Panc1 (cell line): ENCODE measurements at regions not wholly inside any gene's neighbourhood (a gene's known extent, or its start where the extent isn't known, plus 50 kb on each side); places are given as distances from the start of the nearest gene placed in this dataset.

Experiments
- ATAC-seq: fragments of 200-7000 bp; cut with Tn5 transposase; 2 replicates; pipeline ENCODE4 v1.9.1; 2020; ENCODE audit warnings: mild to moderate bottlenecking, moderate library complexity
- BruUV-seq: library from RNA; stranded (reverse); fragments of 400-500 nt; replicated peaks from 2 replicates; lab custom pipeline; 2021; lab: Mats Ljungman, UMichigan
- CTCF ChIA-PET: fragments of 300-600 bp; sonication (Branson Sonifier 250); formaldehyde crosslinking; loops from one replicate; lab custom pipeline; 2022; ENCODE audit warnings: antibody characterized with exemption; lab: Charles Lee
- POLR2A ChIA-PET: fragments of 300-600 bp; sonication (Branson Sonifier 250); formaldehyde crosslinking; loops from one replicate; lab custom pipeline; 2022; ENCODE audit warnings: antibody characterized with exemption; lab: Charles Lee
- DNase-seq: peaks from one replicate; pipeline ENCODE4 v3.0.0-alpha.2; 2010; ENCODE audit warnings: low read depth, low spot score
- H3K27ac ChIP-seq: 2 replicates; pipeline ENCODE4 v1.5.1; 2011; ENCODE audit warnings: mild to moderate bottlenecking, low read length, inconsistent platforms
- H3K27me3 ChIP-seq: fragments of 200-500 bp; sonication (Bioruptor generic); 2 replicates; pipeline ENCODE4 v1.6.0; 2014; ENCODE audit warnings: low read length, inconsistent platforms; ENCODE audit not compliant: control insufficient read depth, insufficient read depth
- H3K36me3 ChIP-seq: fragments of 200-500 bp; sonication (Bioruptor generic); 2 replicates; pipeline ENCODE4 v1.5.1; 2014; ENCODE audit warnings: inconsistent platforms, mild to moderate bottlenecking, low read length, moderate library complexity; ENCODE audit not compliant: control insufficient read depth, insufficient read depth
- H3K4me1 ChIP-seq: 2 replicates; pipeline ENCODE4 v1.5.1; 2011; ENCODE audit warnings: inconsistent platforms, mild to moderate bottlenecking, low read length, moderate library complexity; ENCODE audit not compliant: control insufficient read depth, insufficient read depth
- H3K4me3 ChIP-seq, 2 experiments: 2 replicates each; pipeline ENCODE4 v1.5.1; 2011 to 2012; ENCODE audit warnings: low read depth in 2 of 2, low read length in 2 of 2, mild to moderate bottlenecking in 2 of 2, inconsistent platforms in 1 of 2, moderate library complexity in 1 of 2
- H3K9me3 ChIP-seq: fragments of 200-500 bp; sonication (Bioruptor generic); 2 replicates; pipeline ENCODE4 v1.5.1; 2014; ENCODE audit warnings: low read depth, mild to moderate bottlenecking, inconsistent platforms, low read length, moderate library complexity; ENCODE audit not compliant: control insufficient read depth, insufficient read depth
- POLR2AphosphoS5 ChIP-seq: IDR thresholded peaks from 2 replicates; pipeline ENCODE4 v1.6.1; 2012; ENCODE audit warnings: mild to moderate bottlenecking, low read depth, low read length, moderate library complexity
- SIN3A ChIP-seq: IDR thresholded peaks from 2 replicates; pipeline ENCODE4 v1.6.1; 2012; ENCODE audit warnings: low read depth, mild to moderate bottlenecking, low read length, moderate library complexity, borderline replicate concordance; ENCODE audit not compliant: insufficient read depth
- TCF7L2 ChIP-seq: IDR thresholded peaks from 2 replicates; pipeline ENCODE4 v1.6.1; 2011; ENCODE audit warnings: mild to moderate bottlenecking, low read depth, low read length, inconsistent platforms
- in situ Hi-C: cut with HindIII; loops from 2 replicates; pipeline ENCODE4 v1.10.0; 2016; ENCODE audit warnings: low sequenced_read_pairs, low pct_unique_long_range_greater_than_20kb
- intact Hi-C: fragments of 100-400 bp; cut with micrococcal nuclease; formaldehyde crosslinking; loops from one replicate; pipeline ENCODE4 v1.10.0; 2022; ENCODE audit not compliant: unreplicated experiment
- TF ChIP-seq, protein P1 (sequence below): fragments of 450-650 bp; IDR thresholded peaks from 2 replicates; pipeline ENCODE4 v1.5.1; 2017; ENCODE audit warnings: mild to moderate bottlenecking
- TF ChIP-seq, protein P2 (sequence below), 2 experiments: IDR thresholded peaks; 2 replicates each; pipeline ENCODE4 v1.6.1; 2011 to 2012; ENCODE audit warnings: low read depth in 2 of 2, control low read depth in 1 of 2, low read length in 1 of 2, mild to moderate bottlenecking in 1 of 2, moderate library complexity in 1 of 2; ENCODE audit not compliant: insufficient read depth in 1 of 2

DNA sequence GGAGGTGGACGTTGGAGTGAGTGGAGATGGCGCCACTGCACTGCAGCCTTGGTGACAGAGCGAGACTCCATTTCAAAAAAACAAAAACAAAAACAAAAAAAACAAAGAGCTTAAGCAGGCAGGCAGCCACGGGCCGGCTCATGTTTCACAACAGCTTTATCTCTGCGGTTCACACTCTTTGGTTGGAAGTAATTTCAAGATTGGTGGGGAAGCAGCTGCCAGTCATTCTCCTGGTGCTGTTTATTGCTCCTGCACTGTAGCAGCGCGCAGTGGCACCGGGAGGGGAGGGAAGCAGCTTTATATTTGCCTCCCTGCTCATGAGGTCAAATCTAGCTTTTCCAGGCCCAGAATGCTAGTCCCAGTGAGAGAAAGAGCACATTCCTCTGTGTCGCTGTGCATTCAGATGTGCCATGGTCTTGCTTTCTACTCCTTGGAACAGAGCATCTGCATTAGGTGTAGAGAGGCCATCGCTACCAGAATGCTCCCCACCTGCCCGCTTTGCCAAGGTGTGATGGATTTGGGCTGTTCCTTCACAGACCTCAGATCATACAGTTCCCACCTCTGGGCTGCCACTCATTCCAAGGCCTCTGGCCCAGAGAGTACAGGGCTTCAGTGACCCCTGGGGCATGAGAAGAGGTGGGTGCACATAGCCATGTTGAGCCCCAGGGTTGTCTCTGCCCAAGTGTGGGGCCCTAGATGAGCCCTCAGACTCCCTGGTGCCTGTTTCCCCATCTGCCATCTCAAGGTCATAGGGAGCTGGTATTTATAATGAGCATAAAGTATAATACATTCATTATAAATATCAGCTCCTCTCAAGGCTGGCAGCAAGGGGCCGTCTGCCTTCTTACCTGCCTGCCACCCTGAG lies 270.4 kb downstream of the MED10 start:
- no peak for ATAC-seq
- DNase-seq, result no peak
- no peaks in the 10 kb centered on the region for H3K9me3 ChIP-seq
- ChIA-PET POLR2A (no interaction called here), CTCF (no interaction called here)
- no peak overlapping the region for H3K27ac ChIP-seq
- H3K4me3 ChIP-seq, result no peak overlapping the region
- H3K4me1 ChIP-seq, result no peaks in the 10 kb centered on the region
- no peaks in the 10 kb centered on the region for H3K36me3 ChIP-seq
- intact Hi-C loops (no loop called here), in situ Hi-C loops (no loop called here)
- no TSS peak for BruUV-seq
- TF ChIP-seq, protein P1, sequence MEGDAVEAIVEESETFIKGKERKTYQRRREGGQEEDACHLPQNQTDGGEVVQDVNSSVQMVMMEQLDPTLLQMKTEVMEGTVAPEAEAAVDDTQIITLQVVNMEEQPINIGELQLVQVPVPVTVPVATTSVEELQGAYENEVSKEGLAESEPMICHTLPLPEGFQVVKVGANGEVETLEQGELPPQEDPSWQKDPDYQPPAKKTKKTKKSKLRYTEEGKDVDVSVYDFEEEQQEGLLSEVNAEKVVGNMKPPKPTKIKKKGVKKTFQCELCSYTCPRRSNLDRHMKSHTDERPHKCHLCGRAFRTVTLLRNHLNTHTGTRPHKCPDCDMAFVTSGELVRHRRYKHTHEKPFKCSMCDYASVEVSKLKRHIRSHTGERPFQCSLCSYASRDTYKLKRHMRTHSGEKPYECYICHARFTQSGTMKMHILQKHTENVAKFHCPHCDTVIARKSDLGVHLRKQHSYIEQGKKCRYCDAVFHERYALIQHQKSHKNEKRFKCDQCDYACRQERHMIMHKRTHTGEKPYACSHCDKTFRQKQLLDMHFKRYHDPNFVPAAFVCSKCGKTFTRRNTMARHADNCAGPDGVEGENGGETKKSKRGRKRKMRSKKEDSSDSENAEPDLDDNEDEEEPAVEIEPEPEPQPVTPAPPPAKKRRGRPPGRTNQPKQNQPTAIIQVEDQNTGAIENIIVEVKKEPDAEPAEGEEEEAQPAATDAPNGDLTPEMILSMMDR, result no peak
- no peak for TF ChIP-seq SIN3A
- TF ChIP-seq POLR2AphosphoS5, result no peak
- TF ChIP-seq TCF7L2, result no peak
- TF ChIP-seq, protein P2, sequence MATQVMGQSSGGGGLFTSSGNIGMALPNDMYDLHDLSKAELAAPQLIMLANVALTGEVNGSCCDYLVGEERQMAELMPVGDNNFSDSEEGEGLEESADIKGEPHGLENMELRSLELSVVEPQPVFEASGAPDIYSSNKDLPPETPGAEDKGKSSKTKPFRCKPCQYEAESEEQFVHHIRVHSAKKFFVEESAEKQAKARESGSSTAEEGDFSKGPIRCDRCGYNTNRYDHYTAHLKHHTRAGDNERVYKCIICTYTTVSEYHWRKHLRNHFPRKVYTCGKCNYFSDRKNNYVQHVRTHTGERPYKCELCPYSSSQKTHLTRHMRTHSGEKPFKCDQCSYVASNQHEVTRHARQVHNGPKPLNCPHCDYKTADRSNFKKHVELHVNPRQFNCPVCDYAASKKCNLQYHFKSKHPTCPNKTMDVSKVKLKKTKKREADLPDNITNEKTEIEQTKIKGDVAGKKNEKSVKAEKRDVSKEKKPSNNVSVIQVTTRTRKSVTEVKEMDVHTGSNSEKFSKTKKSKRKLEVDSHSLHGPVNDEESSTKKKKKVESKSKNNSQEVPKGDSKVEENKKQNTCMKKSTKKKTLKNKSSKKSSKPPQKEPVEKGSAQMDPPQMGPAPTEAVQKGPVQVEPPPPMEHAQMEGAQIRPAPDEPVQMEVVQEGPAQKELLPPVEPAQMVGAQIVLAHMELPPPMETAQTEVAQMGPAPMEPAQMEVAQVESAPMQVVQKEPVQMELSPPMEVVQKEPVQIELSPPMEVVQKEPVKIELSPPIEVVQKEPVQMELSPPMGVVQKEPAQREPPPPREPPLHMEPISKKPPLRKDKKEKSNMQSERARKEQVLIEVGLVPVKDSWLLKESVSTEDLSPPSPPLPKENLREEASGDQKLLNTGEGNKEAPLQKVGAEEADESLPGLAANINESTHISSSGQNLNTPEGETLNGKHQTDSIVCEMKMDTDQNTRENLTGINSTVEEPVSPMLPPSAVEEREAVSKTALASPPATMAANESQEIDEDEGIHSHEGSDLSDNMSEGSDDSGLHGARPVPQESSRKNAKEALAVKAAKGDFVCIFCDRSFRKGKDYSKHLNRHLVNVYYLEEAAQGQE (IDR thresholded peaks at IDR 0.05; ENCODE audit: insufficient read depth in 1 of 2, low read depth in 2 of 2, low read length in 1 of 2), result no peak
- no peaks in the 10 kb centered on the region for H3K27me3 ChIP-seq

DNA sequence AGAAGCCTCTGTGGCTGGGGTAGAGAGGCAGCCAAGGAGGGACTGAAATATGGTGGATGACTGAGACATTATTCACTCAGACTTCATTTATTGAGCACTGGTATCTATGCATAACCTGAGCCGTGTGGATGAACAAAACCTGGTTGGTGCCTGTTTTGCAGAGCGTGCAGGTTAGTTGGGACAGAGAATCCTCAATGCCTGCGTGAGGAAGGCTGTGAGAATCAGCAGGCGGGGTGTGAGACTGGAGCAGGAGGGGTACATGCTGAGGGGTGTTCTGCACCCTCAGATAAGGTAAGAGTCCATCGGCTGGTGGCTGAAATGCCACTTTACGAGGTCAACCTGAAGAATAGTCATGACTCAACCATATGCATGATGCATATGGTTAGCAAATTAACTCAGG lies 271.6 kb downstream of the MED10 start:
- TF ChIP-seq, protein P1, result no peak
- TF ChIP-seq, protein P2 (IDR thresholded peaks at IDR 0.05; ENCODE audit: insufficient read depth in 1 of 2, low read depth in 2 of 2, low read length in 1 of 2), result no peak
- TF ChIP-seq TCF7L2, result no peak
- TF ChIP-seq SIN3A, result no peak
- TF ChIP-seq POLR2AphosphoS5, result no peak
- no peaks in the 10 kb centered on the region for H3K36me3 ChIP-seq
- ChIA-PET POLR2A (no interaction called here), CTCF (no interaction called here)
- no peak for ATAC-seq
- no peak overlapping the region for H3K27ac ChIP-seq
- in situ Hi-C loops (no loop called here), intact Hi-C loops (no loop called here)
- DNase-seq, result no peak
- H3K27me3 ChIP-seq, result no peaks in the 10 kb centered on the region
- no peaks in the 10 kb centered on the region for H3K4me1 ChIP-seq
- no peaks in the 10 kb centered on the region for H3K9me3 ChIP-seq
- no peak overlapping the region for H3K4me3 ChIP-seq
- BruUV-seq, result no TSS peak
